GM12878 (cell line): ENCODE measurements at regions not wholly inside any gene's neighbourhood (a gene's known extent, or its start where the extent isn't known, plus 50 kb on each side); places are given as distances from the start of the nearest gene placed in this dataset.

Experiments
- CBFB ChIP-seq: IDR thresholded peaks from 2 replicates; pipeline ENCODE4 v1.6.1; 2016; ENCODE audit warnings: antibody characterized with exemption, low read depth
- CBX3 ChIP-seq: fragments of 200-600 bp; sonication (generic); IDR thresholded peaks from 2 replicates; pipeline ENCODE4 v1.6.1; 2016; ENCODE audit warnings: low read depth, borderline replicate concordance
- CHD1 ChIP-seq: IDR thresholded peaks from 2 replicates; pipeline ENCODE4 v1.6.1; 2012; ENCODE audit warnings: low read depth, low read length, improper control_type of control experiment
- E2F4 ChIP-seq: IDR thresholded peaks from 2 replicates; pipeline ENCODE4 v1.6.1; 2012; ENCODE audit warnings: low read depth, low read length, improper control_type of control experiment
- EED ChIP-seq: sonication (generic); IDR thresholded peaks from 2 replicates; pipeline ENCODE4 v1.6.1; 2016; ENCODE audit warnings: antibody characterized with exemption, low read depth
- EP300 ChIP-seq, 2 experiments: fragments of 150-350 bp in 1 of 2; IDR thresholded peaks; 2 replicates each; pipeline ENCODE4 v1.6.1; 2011 to 2012; ENCODE audit warnings: low read depth in 2 of 2, low read length in 2 of 2, borderline replicate concordance in 1 of 2, improper control_type of control experiment in 1 of 2, inconsistent platforms in 1 of 2; ENCODE audit not compliant: control insufficient read depth in 1 of 2
- FOS ChIP-seq: IDR thresholded peaks from 3 replicates; pipeline ENCODE4 v1.6.1; 2011; ENCODE audit warnings: borderline replicate concordance; ENCODE audit not compliant: insufficient read length; ENCODE audit errors: extremely low read depth
- IKZF1 ChIP-seq: fragments of 450-650 bp; conservative IDR thresholded peaks from 2 replicates; pipeline ENCODE4 v1.6.1; 2017; ENCODE audit warnings: antibody characterized with exemption, mild to moderate bottlenecking
- IRF5 ChIP-seq: fragments of 450-650 bp; IDR thresholded peaks from 2 replicates; pipeline ENCODE4 v1.6.1; 2017; ENCODE audit warnings: borderline replicate concordance
- MEF2A ChIP-seq: IDR thresholded peaks from 2 replicates; pipeline ENCODE4 v1.6.1; 2011; ENCODE audit warnings: low read depth, mild to moderate bottlenecking, low read length, moderate library complexity; ENCODE audit not compliant: insufficient read depth
- NFXL1 ChIP-seq: fragments of 450-650 bp; IDR thresholded peaks from 2 replicates; pipeline ENCODE4 v1.6.1; 2017; ENCODE audit warnings: antibody characterized with exemption, mild to moderate bottlenecking, borderline replicate concordance
- NFYB ChIP-seq: IDR thresholded peaks from 2 replicates; pipeline ENCODE4 v1.6.1; 2011; ENCODE audit warnings: low read depth, mild to moderate bottlenecking, low read length, improper control_type of control experiment, moderate library complexity; ENCODE audit not compliant: insufficient read depth
- RUNX3 ChIP-seq: IDR thresholded peaks from 2 replicates; pipeline ENCODE4 v1.6.1; 2012; ENCODE audit warnings: low read length, inconsistent platforms
- SIN3A ChIP-seq: IDR thresholded peaks from 2 replicates; pipeline ENCODE4 v1.6.1; 2012; ENCODE audit warnings: low read depth, low read length, improper control_type of control experiment
- ZNF217 ChIP-seq: fragments of 450-650 bp; IDR thresholded peaks from 2 replicates; pipeline ENCODE4 v1.6.1; 2017; ENCODE audit warnings: antibody characterized with exemption, mild to moderate bottlenecking
- ZNF24 ChIP-seq: fragments of 450-650 bp; IDR thresholded peaks from 2 replicates; pipeline ENCODE4 v1.6.1; 2017; ENCODE audit warnings: antibody characterized with exemption, mild to moderate bottlenecking
- ZNF687 ChIP-seq: fragments of 450-650 bp; IDR thresholded peaks from 2 replicates; pipeline ENCODE4 v1.6.1; 2017; ENCODE audit warnings: mild to moderate bottlenecking, moderate library complexity
- TF ChIP-seq, protein P1 (sequence below): fragments of 450-650 bp; IDR thresholded peaks from 2 replicates; pipeline ENCODE4 v1.6.1; 2017; ENCODE audit warnings: mild to moderate bottlenecking, moderate library complexity
- TF ChIP-seq, protein P2 (sequence below): fragments of 450-650 bp; IDR thresholded peaks from 2 replicates; pipeline ENCODE4 v1.6.1; 2014; ENCODE audit warnings: mild to moderate bottlenecking

- TF ChIP-seq NFYB, result no peak
- TF ChIP-seq CBFB, result peak; percentile 79; the same call in 1 of the 2 replicates
- TF ChIP-seq E2F4, result no peak
- peak; percentile 87 to 99 for TF ChIP-seq EP300 (IDR thresholded peaks at IDR 0.05; ENCODE audit: borderline replicate concordance in 1 of 2, control insufficient read depth in 1 of 2, low read depth in 2 of 2, low read length in 2 of 2)
- no peak for TF ChIP-seq CHD1
- no peak for TF ChIP-seq ZNF24
- TF ChIP-seq SIN3A, result no peak
- TF ChIP-seq, protein P1, sequence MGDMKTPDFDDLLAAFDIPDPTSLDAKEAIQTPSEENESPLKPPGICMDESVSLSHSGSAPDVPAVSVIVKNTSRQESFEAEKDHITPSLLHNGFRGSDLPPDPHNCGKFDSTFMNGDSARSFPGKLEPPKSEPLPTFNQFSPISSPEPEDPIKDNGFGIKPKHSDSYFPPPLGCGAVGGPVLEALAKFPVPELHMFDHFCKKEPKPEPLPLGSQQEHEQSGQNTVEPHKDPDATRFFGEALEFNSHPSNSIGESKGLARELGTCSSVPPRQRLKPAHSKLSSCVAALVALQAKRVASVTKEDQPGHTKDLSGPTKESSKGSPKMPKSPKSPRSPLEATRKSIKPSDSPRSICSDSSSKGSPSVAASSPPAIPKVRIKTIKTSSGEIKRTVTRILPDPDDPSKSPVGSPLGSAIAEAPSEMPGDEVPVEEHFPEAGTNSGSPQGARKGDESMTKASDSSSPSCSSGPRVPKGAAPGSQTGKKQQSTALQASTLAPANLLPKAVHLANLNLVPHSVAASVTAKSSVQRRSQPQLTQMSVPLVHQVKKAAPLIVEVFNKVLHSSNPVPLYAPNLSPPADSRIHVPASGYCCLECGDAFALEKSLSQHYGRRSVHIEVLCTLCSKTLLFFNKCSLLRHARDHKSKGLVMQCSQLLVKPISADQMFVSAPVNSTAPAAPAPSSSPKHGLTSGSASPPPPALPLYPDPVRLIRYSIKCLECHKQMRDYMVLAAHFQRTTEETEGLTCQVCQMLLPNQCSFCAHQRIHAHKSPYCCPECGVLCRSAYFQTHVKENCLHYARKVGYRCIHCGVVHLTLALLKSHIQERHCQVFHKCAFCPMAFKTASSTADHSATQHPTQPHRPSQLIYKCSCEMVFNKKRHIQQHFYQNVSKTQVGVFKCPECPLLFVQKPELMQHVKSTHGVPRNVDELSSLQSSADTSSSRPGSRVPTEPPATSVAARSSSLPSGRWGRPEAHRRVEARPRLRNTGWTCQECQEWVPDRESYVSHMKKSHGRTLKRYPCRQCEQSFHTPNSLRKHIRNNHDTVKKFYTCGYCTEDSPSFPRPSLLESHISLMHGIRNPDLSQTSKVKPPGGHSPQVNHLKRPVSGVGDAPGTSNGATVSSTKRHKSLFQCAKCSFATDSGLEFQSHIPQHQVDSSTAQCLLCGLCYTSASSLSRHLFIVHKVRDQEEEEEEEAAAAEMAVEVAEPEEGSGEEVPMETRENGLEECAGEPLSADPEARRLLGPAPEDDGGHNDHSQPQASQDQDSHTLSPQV, result no peak
- peak; percentile 84 for TF ChIP-seq IKZF1
- peak; percentile 83 for TF ChIP-seq EED
- TF ChIP-seq NFXL1, result no peak
- no peak; the same call in 1 of the 2 replicates for TF ChIP-seq ZNF687
- TF ChIP-seq CBX3, result no peak
- TF ChIP-seq, protein P2, sequence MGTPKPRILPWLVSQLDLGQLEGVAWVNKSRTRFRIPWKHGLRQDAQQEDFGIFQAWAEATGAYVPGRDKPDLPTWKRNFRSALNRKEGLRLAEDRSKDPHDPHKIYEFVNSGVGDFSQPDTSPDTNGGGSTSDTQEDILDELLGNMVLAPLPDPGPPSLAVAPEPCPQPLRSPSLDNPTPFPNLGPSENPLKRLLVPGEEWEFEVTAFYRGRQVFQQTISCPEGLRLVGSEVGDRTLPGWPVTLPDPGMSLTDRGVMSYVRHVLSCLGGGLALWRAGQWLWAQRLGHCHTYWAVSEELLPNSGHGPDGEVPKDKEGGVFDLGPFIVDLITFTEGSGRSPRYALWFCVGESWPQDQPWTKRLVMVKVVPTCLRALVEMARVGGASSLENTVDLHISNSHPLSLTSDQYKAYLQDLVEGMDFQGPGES, result no peak
- no peak for TF ChIP-seq FOS
- no peak for TF ChIP-seq IRF5
- TF ChIP-seq RUNX3, result peak; percentile 88
- peak; percentile 29; the same call in 1 of the 2 replicates for TF ChIP-seq ZNF217
- peak; percentile 99 for TF ChIP-seq MEF2A
Measured at GRCh38 chr6:87905101-87905641, 142.5 kb upstream of the SPACA1 start (continued).
